ENCODE measurements at regions not wholly inside any gene's neighbourhood (a gene's known extent, or its start where the extent isn't known, plus 50 kb on each side); places are given as distances from the start of the nearest gene placed in this dataset.

DNA sequence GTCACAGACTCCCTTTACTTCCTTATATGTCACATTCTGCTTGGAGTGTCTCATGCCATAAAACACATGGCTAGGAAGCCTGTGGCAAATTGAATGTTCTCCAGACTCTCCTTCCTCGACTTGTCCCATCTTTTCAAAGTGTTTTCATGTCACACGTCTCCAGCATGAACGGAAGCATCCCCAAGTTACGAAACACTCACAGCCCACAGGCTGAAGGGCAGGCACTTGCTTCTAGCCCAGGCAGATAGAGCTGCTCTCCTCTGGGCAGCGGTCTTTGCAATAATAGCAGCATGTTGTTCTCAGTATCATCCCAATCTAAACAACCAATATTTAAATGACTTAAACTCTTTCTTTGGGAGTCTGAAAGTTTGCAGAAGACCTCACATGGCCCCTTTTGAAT lies 85.3 kb upstream of the ADAMTS9 start:
- intact Hi-C loops (cut with DNase I) = no loop called here
- peak; percentile 57 for ATAC-seq (ENCODE audit: poor library complexity)
- no peak for DNase-seq

- intact Hi-C loops (cut with DNase I) = no loop called here
- DNase-seq = no peak
- ATAC-seq (ENCODE audit: poor library complexity) = no peak
Observed at GRCh38 chr3:64766440-64766839, 78.6 kb upstream of the ADAMTS9 start.

DNA sequence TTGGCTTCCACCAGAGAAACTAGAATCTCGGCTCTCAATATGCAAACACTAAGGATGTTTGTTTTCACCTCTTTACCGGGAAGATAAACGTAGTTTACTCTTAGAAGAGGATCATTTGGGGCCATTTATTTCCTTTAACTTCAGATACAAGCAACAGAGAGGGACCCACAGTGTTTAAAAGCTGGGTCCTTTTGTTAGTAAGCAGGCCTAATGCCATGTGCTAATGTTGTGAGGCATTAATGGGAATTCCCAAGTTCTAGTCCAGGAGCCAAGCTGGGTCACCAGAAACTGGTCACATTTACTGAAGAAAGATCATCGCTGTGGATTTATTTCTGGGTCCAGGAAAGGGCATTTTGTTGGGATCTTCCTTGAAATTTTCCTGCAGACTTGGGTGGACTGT lies 78.1 kb upstream of the ADAMTS9 start:
- intact Hi-C loops (cut with DNase I) = no loop called here
- no peak for DNase-seq
- no peak for ATAC-seq (ENCODE audit: poor library complexity)

DNA sequence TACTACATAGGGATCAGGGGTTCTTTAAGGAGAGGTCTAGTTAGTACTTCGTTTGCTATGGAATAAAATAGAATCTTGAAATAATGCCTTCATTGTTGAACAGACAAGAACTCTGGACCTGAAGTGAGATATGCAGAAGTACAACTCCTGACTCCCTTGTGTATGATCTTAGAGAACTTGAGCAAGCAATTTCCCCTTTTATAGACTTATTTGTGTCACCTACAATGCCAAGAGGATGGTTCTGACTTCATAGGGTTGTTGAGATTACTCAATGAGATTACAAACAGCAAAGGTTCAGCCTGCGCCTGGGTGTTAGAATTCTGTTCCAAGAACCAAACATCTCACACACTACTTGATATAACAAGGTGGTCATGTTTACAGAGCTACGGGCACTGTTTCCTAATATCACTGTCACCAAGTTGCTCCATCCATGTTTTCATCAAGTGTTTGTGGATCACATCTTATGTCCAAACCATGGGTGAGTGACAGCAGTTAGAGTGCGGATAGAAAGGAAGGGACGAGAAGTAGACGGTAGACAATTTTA lies 76.7 kb upstream of the ADAMTS9 start:
- intact Hi-C loops (cut with DNase I) = loop anchor here (5.0 kb wide), 1 partner anchor 232 kb away; no protein-coding TSS in a partner anchor
- DNase-seq (no peak), ATAC-seq (ENCODE audit: poor library complexity) (no peak)

DNA sequence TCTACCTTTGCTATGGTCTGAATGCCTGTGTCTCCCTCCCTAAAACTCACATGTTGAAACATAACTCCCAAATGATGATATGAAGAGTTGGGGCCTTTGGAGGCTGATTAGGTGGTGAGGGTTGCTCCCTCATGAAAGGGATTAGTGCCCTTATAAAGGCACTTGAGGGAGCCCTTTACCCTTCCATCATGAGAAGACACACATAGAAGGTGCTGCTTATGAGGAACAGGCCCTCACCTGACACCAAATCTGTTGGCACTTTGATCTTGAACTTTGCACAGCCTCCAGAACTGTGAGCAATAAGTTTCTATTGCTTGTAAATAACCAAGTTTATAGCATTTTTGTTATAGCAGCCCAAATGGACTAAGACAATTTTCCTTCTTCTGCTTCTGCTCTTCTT lies 76.2 kb upstream of the ADAMTS9 start:
- intact Hi-C loops (cut with DNase I) = loop anchor here (5.0 kb wide), 1 partner anchor 232 kb away; no protein-coding TSS in a partner anchor
- DNase-seq (no peak), ATAC-seq (ENCODE audit: poor library complexity) (no peak)

DNA sequence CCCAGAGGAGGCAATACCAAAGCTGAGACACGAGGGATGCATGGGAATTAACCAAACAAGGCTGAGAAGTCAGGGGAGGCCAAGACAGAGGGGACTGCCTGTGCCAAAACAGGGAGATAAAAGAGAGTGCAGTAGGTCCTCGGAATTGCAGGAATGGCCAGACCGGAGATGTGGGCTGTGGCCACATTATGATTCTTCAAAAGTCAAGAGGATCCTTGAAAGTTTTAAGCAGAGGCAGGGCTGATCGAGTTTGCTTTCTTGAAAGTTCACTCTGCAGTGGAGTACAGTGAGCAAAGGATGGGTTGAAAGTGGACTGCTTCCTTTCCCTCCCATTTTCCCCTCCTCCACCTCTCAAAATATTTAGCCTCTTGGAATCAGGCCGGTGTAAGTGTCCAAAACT lies 73.9 kb upstream of the ADAMTS9 start:
- DNase-seq (no peak), ATAC-seq (ENCODE audit: poor library complexity) (no peak)
- intact Hi-C loops (cut with DNase I) = loop anchor here (5.0 kb wide), 1 partner anchor 229 kb away; no protein-coding TSS in a partner anchor

DNA sequence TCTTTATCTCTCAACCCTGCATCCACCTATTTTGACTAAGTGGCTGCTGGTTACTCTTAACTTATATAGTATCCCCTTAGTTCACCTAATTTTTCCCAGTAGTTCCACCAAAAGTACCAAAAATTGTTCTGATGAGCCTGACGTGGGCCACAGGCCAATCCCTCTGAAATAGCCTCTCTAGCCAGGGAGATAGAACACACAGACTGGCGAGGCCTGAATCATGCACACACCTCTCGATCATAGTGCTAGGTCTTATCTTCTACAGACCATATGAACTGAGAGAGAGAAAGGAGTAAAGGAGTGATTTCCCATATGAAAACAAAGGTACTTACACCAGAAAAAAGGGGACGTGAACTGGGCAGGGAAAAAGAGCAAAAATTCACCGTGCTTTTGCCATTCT lies 72.5 kb upstream of the ADAMTS9 start:
- DNase-seq (no peak), ATAC-seq (ENCODE audit: poor library complexity) (peak; percentile 61)
- intact Hi-C loops (cut with DNase I) = loop anchor here (5.0 kb wide), 1 partner anchor 228 kb away; no protein-coding TSS in a partner anchor

GRCh38 chr3:64759811-64760210 lies 72.0 kb upstream of the ADAMTS9 start:
- DNase-seq = no peak
- intact Hi-C loops (cut with DNase I) = loop anchor here (5.0 kb wide), 1 partner anchor 228 kb away; no protein-coding TSS in a partner anchor
- ATAC-seq (ENCODE audit: poor library complexity) = peak; percentile 71

DNA sequence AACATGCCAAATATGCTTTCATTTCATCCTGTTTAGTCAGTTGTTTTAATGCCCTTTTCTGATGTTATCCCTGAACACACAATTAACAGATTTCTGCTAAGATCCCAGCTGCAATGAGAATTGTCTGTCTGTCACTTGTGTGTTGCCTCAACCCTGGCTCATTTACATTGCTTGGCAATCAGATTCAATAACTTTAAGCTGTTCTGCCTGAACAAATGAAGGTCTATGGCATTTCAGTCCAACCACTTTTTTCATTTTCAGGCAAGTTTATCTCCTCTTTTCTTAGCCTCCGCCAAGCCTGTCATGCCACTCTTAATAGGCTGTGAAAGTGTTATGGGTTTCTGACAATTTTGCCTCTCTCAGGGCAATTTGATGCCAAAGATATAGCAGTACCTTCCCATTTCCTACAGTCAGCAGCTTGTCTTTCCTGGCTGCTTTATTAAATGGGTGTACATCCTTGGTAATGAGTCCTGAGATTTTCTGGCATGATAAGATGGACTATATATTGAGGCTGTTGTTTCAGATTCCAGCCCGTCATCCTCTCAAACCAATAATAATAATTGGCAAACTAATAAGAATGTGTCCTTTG lies 68.7 kb upstream of the ADAMTS9 start:
- intact Hi-C loops (cut with DNase I) = no loop called here

DNA sequence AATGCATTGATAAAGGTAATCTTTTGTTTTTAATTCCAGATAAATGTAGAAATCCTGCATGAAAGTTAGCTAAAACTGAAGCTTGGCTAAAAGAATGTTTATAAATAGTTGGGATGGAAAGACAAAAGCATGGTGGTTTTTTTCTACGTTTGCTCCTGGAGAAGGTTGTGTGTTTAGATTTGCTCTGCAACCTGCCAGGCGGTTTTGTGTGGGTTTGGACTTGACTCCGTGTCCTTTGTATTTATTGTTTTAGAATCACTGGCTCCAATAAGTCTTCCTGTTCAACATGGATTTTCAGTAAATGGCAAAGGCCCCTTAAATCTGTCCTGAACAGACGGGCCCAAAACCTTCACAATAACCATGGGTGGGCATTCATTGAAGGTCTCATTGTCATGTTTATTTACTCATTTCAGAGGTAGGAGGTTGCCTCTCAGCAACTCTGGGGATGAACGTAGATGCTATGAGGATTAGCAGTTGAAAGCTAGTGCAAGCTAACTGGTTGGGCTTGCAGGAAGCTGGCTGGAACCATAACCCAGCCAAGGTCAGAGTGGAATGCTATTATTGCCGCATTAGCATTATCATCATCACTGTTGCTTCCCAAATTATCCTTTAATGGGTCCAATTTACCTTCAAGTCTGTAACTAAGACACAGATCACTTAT lies 60.6 kb upstream of the ADAMTS9 start:
- no peak for ATAC-seq (ENCODE audit: poor library complexity)

More for the DNA sequence above, 68.7 kb upstream of the ADAMTS9 start:
- ATAC-seq (ENCODE audit: poor library complexity) (no peak), DNase-seq (no peak)

DNA sequence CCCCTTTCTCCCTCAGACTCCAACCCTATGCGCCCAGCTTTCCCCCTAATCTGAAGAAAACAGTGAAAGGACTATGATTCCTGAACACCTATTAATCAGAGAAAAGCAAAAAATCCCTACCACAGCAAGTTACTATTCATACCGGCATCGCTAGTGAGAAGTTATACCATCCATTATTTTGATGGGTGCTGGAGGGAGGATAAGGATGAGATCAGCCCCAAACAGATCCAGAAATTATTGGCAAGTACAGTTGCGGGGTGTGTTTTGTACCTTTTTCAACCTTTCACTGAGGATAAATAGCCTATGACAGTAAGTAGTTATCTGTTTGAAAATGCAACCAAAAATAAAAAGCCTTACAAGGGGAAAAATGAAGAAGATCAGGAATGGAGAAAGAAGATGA lies 59.9 kb upstream of the ADAMTS9 start:
- intact Hi-C loops (cut with DNase I) = no loop called here

More for the DNA sequence above, 60.6 kb upstream of the ADAMTS9 start:
- intact Hi-C loops (cut with DNase I) = no loop called here
- DNase-seq = no peak

DNA sequence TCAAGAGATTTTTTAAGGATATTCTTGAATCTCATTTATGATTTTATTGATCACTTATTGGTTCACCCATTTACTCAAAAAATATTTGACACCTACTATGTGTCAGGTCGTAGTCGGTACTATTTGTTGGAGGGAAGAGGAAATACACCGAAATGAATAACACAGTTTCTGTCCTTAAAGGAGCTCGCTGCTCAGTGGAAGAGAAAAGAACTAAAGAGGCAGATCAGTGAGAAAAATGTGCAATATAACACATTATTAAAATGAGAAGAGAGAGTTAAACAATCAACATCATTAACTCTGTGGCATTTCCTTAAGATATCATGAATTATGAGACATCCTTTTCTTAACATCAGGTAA lies 56.1 kb upstream of the ADAMTS9 start:
- intact Hi-C loops (cut with DNase I) = no loop called here
- DNase-seq (no peak), ATAC-seq (ENCODE audit: poor library complexity) (no peak)

More for the DNA sequence above, 59.9 kb upstream of the ADAMTS9 start:
- DNase-seq (no peak), ATAC-seq (ENCODE audit: poor library complexity) (no peak)

GRCh38 chr3:64743156-64743886 lies 55.5 kb upstream of the ADAMTS9 start:
- intact Hi-C loops (cut with DNase I) = no loop called here
- DNase-seq = no peak
- ATAC-seq (ENCODE audit: poor library complexity) = no peak

DNA sequence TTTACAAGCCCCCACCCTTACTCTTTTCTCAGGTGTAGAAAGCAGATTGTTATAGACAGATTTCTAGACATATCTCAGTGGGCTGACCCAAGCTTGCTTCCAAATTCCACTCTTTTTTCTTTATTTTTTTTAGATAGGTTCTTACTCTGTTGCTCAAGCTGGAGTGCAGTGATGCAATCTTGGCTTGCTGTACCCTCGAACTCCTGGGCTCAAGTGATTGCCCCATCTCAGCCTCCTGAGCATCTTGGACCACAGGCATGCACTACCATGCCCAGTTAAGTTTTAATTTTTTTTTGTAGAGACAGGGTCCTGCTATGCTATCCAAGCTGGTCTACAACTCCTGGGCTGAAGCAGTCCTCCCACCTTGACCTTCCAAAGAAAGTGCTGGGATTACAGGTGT lies 53.5 kb upstream of the ADAMTS9 start:
- intact Hi-C loops (cut with DNase I) = no loop called here
- ATAC-seq (ENCODE audit: poor library complexity) = peak; percentile 34
- DNase-seq = peak; percentile 40

- intact Hi-C loops (cut with DNase I) = no loop called here
- ATAC-seq (ENCODE audit: poor library complexity) = no peak
Observed at GRCh38 chr3:64739971-64740631, 52.3 kb upstream of the ADAMTS9 start.

More at GRCh38 chr3:64739971-64740631, 52.3 kb upstream of the ADAMTS9 start:
- DNase-seq = no peak
